GM13976 (cell line): ENCODE measurements at regions not wholly inside any gene's neighbourhood (a gene's known extent, or its start where the extent isn't known, plus 50 kb on each side); places are given as distances from the start of the nearest gene placed in this dataset.

Experiments
- DNase-seq: peaks from one replicate; pipeline ENCODE4 v3.0.0; 2012; ENCODE audit warnings: low spot score
- CTCF ChIP-seq: IDR thresholded peaks from 2 replicates; pipeline ENCODE4 v1.5.1; 2012; ENCODE audit warnings: borderline replicate concordance, mild to moderate bottlenecking; ENCODE audit not compliant: insufficient read depth; ENCODE audit errors: extremely low read depth, missing control alignments, control extremely low read depth
- in situ Hi-C: fragments of 300-500 bp; cut with MboI; formaldehyde crosslinking; loops from one replicate; pipeline ENCODE4 v1.12.0; 2022; ENCODE audit warnings: low sequenced_read_pairs, mixed read lengths, inconsistent platforms; ENCODE audit not compliant: unreplicated experiment

- TF ChIP-seq CTCF, result no peak
- in situ Hi-C loops, result no loop called here
- DNase-seq, result no peak
These were observed 197.7 kb downstream of the C9orf50 start for GRCh38 chr9:129423216-129423615.

GRCh38 chr9:129422843-129423192 is 198.1 kb downstream of the C9orf50 start:
- TF ChIP-seq CTCF, result no peak
- in situ Hi-C loops, result no loop called here
- no peak for DNase-seq

- no peak for TF ChIP-seq CTCF
- DNase-seq, result no peak
- in situ Hi-C loops, result no loop called here
These were observed 198.7 kb downstream of the C9orf50 start for GRCh38 chr9:129422032-129422842.

- no peak for DNase-seq
- no peak for TF ChIP-seq CTCF
- in situ Hi-C loops, result no loop called here
These were observed 199.5 kb downstream of the C9orf50 start for GRCh38 chr9:129421371-129421770.

GRCh38 chr9:129420721-129421120 is 200.2 kb downstream of the C9orf50 start:
- in situ Hi-C loops, result no loop called here
- no peak for TF ChIP-seq CTCF
- DNase-seq, result no peak

- TF ChIP-seq CTCF, result no peak
- in situ Hi-C loops, result no loop called here
- DNase-seq, result no peak
These were observed 201.5 kb downstream of the C9orf50 start for GRCh38 chr9:129419382-129419899.

- no peak for TF ChIP-seq CTCF
- DNase-seq, result no peak
- in situ Hi-C loops, result no loop called here
These were observed 202.4 kb downstream of the C9orf50 start for GRCh38 chr9:129418451-129418850.
